ENCODE measurements at regions not wholly inside any gene's neighbourhood (a gene's known extent, or its start where the extent isn't known, plus 50 kb on each side); places are given as distances from the start of the nearest gene placed in this dataset.

DNA sequence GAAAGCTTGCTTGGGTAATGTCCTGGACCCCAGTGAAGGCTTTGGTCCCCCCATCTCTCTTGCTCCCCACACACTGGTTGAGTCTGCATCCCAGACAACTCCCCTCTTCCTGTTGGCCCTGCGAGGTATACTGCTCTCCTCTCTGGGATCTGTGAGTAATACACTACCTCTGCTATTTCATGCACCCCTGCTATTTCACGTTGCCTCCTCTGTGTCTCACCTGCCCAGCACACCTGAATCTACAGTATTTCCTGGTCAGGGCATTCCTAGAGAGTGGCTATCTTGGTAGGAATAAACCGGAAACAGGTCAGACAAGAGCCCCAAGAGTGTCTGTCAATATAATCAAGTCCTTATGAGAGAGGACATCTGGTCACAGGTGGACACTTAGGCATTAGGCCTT is 114.3 kb upstream of the ODAD2 start:
- TF ChIP-seq, protein P1, sequence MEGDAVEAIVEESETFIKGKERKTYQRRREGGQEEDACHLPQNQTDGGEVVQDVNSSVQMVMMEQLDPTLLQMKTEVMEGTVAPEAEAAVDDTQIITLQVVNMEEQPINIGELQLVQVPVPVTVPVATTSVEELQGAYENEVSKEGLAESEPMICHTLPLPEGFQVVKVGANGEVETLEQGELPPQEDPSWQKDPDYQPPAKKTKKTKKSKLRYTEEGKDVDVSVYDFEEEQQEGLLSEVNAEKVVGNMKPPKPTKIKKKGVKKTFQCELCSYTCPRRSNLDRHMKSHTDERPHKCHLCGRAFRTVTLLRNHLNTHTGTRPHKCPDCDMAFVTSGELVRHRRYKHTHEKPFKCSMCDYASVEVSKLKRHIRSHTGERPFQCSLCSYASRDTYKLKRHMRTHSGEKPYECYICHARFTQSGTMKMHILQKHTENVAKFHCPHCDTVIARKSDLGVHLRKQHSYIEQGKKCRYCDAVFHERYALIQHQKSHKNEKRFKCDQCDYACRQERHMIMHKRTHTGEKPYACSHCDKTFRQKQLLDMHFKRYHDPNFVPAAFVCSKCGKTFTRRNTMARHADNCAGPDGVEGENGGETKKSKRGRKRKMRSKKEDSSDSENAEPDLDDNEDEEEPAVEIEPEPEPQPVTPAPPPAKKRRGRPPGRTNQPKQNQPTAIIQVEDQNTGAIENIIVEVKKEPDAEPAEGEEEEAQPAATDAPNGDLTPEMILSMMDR (IDR thresholded peaks at IDR 0.05 in 4 of 5, conservative IDR thresholded peaks at IDR 0.05 in 1 of 5), result no peak
- no peak for TF ChIP-seq POLR2A (IDR thresholded peaks at IDR 0.05)
